Jurkat, Clone E6-1 (cell line): ENCODE measurements at regions not wholly inside any gene's neighbourhood (a gene's known extent, or its start where the extent isn't known, plus 50 kb on each side); places are given as distances from the start of the nearest gene placed in this dataset.
"Not testable (repeated sequence)": the region's sequence is repeated elsewhere in the genome, so short reads cannot be mapped to it uniquely, and the experiment has no call there.

Experiments used
- DNase-seq: peaks from one replicate; pipeline ENCODE4 v3.0.0-alpha.2; 2011; ENCODE audit warnings: low read depth, low spot score
- H3K4me3 ChIP-seq: 2 replicates; pipeline ENCODE4 v1.5.1; 2011; ENCODE audit warnings: mild to moderate bottlenecking, low read length, control low read depth, moderate library complexity

DNA sequence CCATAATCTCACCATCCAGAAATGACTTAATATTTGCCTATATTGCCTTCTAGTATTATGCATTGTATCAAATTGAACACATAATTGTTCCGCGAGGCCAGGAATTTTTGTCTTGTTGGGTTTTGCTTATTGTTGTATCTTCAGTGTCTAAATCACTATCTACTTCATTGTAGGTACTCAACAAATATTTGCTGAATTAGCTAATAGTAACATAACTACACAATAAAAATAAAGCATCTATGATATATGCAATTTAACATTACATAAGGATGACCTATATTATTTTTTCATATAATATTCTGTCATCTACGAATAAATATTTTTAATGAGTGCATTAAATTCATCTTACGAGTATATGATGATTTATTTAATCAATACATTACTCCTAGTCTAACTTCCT lies 656.3 kb downstream of the ETNK1 start:
- DNase-seq, result no peak
- no peak overlapping the region for H3K4me3 ChIP-seq

DNA sequence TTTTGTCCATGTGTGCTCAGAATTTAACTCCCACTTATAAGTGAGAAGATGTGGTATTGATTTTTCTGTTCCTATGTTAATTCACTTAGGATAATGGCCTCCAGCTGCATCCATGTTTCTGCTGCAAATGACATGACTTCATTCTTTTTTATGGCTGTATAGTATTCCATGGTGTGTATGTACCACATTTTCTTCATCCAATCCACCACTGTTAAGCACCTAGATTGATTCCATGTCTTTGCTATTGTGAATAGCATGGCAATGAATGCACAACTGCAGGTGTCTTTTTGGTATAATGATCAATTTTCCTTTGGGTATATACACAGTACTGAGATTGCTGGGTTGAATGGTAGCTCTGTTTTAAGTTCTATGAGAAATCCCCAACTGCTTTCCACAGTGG lies 657.7 kb downstream of the ETNK1 start:
- DNase-seq, result no peak
- no peak overlapping the region for H3K4me3 ChIP-seq

DNA sequence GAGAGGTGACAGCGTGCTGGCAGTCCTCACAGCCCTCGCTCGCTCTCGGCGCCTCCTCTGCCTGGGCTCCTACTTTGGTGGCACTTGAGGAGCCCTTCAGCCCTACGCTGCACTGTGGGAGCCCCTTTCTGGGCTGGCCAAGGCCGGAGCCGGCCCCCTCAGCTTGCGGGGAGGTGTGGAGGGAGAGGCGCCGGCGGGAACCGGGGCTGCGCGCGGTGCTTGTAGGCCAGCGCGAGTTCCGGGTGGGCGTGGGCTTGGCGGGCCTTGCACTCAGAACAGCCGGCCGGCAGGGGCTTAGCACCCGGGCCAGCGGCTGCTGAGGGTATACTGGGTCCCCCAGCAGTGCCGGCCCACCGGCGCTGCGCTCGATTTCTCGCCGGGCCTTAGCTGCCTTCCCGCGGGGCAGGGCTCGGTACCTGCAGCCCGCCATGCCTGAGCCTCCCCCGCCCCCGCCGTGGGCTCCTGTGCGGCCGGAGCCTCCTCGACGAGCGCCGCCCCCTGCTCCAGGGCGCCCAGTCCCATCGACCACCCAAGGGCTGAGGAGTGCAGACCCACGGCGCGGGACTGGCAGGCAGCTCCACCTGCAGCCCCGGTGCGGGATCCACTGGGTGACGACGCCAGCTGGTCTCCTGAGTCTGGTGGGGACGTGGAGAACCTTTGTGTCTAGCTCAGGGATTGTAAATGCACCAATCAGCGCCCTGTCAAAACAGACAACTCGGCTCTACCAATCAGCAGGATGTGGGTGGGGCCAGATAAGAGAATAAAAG lies 661.0 kb downstream of the ETNK1 start:
- not testable (repeated sequence) for H3K4me3 ChIP-seq, DNase-seq

DNA sequence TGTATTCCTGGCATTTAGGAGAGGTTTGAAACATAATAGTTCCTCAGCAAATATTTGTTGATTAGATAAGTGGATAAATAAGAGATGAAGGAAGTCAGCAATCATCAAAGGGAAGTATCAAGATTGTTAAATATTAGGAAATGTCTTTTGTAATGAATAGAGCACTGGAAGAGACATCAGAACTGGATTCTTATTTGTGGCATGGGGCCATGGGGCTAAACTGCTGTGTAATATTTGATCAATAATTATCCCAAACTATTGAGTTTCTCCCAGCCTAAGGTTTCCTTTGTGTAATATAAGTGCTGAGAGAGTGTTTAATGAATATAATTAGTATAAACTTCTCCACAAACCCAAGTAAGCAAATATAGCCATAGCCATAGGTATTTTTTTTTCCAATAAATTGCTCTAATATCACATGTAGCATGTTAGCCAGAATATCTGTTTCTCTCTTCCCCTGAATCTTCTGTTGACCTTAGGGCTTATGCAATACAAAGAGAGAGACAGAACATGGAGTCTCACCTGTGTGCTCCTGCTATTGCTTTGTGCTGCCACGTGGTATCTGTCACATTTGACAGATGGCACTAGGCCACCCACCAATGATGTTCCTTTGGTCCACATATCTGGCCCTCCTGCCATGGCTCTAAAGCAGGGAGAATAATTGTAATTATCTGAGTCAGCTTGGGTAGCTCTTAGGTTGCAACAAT lies 658.7 kb downstream of the SOX5 start:
- no peak for DNase-seq
- no peak overlapping the region for H3K4me3 ChIP-seq

DNA sequence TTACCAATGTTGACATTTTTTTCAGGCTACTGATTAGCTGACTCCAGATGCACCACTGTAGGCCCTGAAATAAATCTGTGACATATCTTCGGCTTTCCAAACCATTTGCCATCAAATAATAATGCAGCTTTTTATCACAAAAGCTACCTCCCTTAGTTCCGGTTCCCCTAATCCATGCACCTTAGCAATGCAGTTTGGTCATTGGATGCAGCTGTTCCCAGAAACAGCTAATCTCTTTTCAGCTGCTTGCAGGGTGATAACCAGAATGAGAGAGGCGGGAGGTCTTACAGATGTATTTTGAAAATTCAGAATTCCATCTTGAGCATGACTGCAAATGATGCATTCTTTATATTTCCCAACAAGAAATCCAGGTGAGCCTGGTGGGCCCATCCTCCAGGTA lies 646.2 kb downstream of the SOX5 start:
- H3K4me3 ChIP-seq, result no peak overlapping the region
- no peak for DNase-seq

DNA sequence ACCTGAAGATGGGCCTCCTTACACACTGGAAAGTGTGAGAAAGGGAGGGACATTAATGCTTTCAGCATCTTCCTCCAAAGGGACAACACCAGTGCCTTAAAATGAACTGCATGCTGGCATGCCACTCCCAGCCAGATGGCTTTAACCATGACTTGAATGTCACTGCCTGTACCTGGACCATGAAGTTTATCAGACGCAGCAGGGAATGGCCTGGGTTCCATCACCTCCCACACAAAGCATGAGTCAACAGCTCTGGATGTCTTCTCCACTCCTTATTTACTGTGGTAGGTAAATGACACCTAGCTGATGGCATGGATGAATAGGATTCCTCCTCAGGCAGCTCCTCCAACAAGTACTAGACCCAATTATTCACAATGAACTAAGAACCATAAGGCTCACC lies 645.6 kb downstream of the SOX5 start:
- DNase-seq, result no peak
- H3K4me3 ChIP-seq, result no peak overlapping the region

DNA sequence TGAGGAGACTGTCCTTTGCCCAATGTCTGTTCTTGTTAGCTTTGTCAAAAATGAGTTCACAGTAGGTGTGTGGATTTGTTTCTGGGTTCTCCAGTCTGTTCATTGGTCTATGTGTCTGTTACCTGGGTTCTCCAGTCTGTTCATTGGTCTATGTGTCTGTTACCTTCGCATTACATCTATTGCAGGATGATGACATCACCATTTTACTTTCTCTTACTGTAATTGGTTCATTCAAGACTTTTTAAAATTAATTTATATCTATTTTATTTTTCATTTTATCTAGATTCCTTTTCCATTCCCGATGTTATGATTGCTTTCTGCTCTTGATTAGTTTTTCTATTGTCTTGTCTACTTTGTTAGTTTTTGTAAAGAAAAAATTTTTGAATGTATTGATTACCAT lies 615.5 kb downstream of the SOX5 start:
- H3K4me3 ChIP-seq, result no peak overlapping the region

GRCh38 chr12:23335593-23335992 lies 613.9 kb downstream of the SOX5 start:
- H3K4me3 ChIP-seq, result no peak overlapping the region
- no peak for DNase-seq

More for the DNA sequence above, 615.5 kb downstream of the SOX5 start:
- no peak for DNase-seq

DNA sequence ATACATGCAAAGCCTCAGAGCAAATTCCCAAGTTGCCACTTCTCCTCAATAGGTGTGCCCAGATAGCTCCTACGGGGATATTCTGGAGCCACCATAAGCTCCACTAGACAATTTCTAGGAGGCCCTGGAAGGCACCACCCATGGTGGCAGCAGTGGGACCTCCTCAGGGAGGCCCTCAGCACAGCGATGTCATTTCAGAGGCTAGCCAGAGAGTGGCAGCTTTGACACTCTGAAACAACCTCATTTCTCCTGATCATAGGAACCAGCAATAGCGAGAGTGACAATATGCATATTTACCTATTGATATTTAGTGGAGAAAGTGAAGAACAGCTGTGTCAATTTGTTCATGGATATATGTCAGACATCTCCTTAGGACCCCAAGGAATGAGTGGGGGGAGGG lies 612.3 kb downstream of the SOX5 start:
- no peak overlapping the region for H3K4me3 ChIP-seq
- no peak for DNase-seq

DNA sequence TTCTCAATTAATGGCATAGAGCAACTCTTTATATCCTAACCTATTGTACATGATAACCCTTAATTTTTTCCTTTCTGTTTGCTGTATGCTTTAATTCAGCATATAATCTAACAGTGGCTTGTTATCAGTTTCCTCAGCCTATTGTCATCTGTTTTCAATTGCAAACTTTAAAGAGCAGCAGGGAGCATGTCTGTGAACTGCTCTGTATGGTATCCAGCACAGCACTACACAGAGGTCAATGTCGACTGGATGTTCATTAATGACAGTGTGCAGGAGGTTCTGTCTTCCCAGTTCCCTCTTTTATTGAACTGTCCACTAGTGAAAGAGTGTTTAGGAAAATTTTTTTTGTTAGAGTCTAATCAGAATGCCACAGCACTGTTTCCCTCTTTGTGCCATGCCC lies 609.1 kb downstream of the SOX5 start:
- no peak for DNase-seq
- no peak overlapping the region for H3K4me3 ChIP-seq

GRCh38 chr12:23342407-23342806 lies 607.1 kb downstream of the SOX5 start:
- DNase-seq, result no peak

GRCh38 chr12:23349564-23349963 lies 599.9 kb downstream of the SOX5 start:
- H3K4me3 ChIP-seq, result no peak overlapping the region
- no peak for DNase-seq

More at GRCh38 chr12:23342407-23342806, 607.1 kb downstream of the SOX5 start:
- H3K4me3 ChIP-seq, result no peak overlapping the region

- no peak for DNase-seq
- H3K4me3 ChIP-seq, result no peak overlapping the region
Measured at GRCh38 chr12:23350808-23351207, 598.7 kb downstream of the SOX5 start.

DNA sequence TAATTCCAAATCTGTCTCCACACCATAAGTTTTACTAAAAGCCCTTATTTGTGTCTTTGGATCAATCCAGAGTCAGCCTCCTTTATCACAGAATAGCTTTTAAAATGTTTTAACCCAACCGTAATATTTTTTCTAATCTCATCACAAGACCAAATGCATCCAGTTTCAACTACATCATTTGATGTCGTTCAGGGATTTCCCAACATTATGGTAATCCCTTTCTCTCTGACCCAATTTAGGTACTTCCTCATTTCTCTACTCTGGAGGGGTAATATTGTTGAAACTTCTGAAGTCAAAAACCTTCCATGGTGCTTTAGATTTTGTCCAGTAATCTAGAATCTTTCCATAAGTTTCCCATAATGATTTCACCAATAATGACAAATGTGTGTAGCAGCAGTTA lies 596.8 kb downstream of the SOX5 start:
- no peak overlapping the region for H3K4me3 ChIP-seq
- no peak for DNase-seq

- no peak overlapping the region for H3K4me3 ChIP-seq
- DNase-seq, result no peak
Measured at GRCh38 chr12:23354800-23355199, 594.7 kb downstream of the SOX5 start.

DNA sequence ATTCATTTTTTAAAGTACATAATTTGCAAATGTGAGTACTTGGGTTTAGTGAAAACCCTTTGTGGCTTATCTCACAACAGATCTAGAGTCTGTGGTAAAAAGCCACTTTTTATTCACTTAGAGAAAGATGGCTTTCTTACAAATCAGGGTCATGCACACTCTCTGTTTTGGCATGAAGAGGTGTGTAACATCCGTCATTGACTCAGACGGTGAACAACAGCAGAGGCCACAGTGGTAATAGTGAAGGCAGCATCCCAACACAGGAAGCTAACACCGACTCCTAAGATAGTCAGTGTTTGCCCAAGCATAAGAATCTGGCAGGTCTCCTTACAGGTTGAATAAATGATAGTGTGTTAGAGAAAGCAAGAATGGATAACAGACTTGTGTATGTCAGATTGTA lies 593.0 kb downstream of the SOX5 start:
- H3K4me3 ChIP-seq, result no peak overlapping the region
- peak; percentile 33 for DNase-seq

DNA sequence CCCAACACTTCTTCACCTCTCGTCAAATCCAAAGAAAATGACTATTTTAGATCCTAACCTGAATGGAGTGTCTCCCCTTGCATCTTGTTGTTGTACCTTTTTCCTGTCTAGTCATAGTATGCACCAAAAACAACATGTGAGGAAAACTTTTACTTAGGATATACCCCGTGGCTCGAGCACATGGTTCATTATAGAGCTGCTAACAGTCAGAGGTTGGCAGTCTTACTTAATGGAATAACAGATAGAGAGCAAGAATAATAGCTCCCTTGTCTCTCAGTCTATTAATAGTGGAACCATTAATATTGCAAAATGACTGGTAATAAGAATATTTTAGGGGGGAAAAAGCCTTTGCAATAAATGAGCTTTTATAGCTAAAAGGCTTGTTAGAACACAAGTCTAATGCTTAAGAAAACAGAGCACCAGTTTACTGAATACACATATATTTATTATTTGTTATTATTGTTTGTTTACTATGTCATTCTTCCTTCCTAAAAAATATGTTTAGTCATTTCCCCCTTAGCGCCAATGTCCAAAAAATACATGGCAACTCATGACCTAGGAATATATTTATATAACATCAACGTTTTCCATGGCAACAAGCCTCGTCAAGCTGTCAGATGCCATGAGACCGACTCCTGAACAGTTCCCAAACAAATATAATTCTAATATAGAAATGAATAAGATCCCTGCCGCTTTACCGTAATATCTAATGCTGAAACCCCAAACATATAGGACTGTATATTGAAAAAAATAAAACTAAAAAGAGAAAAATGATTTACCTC lies 592.4 kb downstream of the SOX5 start:
- H3K4me3 ChIP-seq, result no peak overlapping the region
- DNase-seq, result no peak

GRCh38 chr12:23359975-23360701 lies 589.3 kb downstream of the SOX5 start:
- no peak for DNase-seq
- no peak overlapping the region for H3K4me3 ChIP-seq

- DNase-seq, result no peak
- no peak overlapping the region for H3K4me3 ChIP-seq
Measured at GRCh38 chr12:23361971-23362370, 587.5 kb downstream of the SOX5 start.
